ENCODE measurements at regions not wholly inside any gene's neighbourhood (a gene's known extent, or its start where the extent isn't known, plus 50 kb on each side); places are given as distances from the start of the nearest gene placed in this dataset.

DNA sequence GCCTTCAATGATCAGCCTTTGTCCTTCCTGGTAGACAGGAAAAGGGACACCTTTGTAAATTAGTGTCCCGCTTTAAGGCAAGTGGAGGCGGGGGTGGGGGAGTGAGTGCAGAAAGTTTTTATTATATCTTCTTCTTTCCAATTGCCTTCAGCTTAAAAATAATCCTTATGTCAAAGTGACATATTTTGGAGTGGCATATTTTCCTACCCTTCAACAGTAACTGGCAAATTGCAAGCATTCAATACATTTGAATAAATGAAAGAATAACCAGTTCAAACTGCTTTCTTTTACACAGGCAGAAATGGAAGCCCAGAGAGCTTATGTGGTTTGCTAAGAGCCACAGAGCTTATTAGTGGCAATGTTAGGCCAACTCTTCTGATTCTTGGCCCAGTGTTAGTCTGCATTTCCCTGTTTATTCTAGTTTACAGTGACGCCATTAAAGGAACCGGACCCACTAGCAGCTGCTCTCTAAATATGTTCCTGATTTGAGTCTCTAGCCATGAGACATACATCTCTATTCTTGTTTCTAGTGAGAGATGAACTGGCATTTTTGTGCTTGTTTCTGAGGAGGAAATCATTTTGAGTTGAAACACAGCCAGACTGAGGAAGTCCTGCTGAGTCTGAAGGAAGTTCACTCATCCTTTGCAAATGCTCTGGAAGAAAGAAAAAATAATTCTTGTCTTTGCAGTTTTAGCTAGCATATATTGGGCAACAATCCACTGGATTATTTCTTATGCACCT is 468.7 kb downstream of the NOVA1 start:
- H3K27me3 Mint-ChIP-seq, result no peaks in the 10 kb centered on the region
- no peaks in the 10 kb centered on the region for H3K27me3 ChIP-seq (replicated peaks in 1 of 2; ENCODE audit: control insufficient read depth in 2 of 2, extremely low read depth in 1 of 2, insufficient read depth in 2 of 2, low read length in 1 of 2)
- H3K4me3 Mint-ChIP-seq, result no peak overlapping the region
- ChIA-PET CTCF (no interaction called here), POLR2A (no interaction called here)
- no peaks in the 10 kb centered on the region for H3K36me3 ChIP-seq (ENCODE audit: control insufficient read depth in 2 of 2, extremely low read depth in 1 of 2, insufficient read depth in 1 of 2, low read length in 1 of 2)
- no peak overlapping the region for H3K4me3 ChIP-seq (ENCODE audit: control insufficient read depth in 1 of 2, extremely low read depth in 1 of 2, low read length in 1 of 2)
- no peaks in the 10 kb centered on the region for H3K36me3 Mint-ChIP-seq
- H3K9me3 ChIP-seq, result no peaks in the 10 kb centered on the region
- DNase-seq (no peak), ATAC-seq (replicated peaks in 1 of 4) (no peak)
- no peaks in the 10 kb centered on the region for H3K4me1 ChIP-seq (ENCODE audit: control insufficient read depth in 1 of 2, extremely low read depth in 1 of 2, insufficient read depth in 2 of 2, low read length in 2 of 2)
- WGBS (ENCODE audit: insufficient coverage), result no CpG with 5 or more reads among the region's 4 CpGs
- no peak overlapping the region for H3K27ac Mint-ChIP-seq
- no peak overlapping the region for H3K27ac ChIP-seq (ENCODE audit: low read length)
- peaks cover 25 to 31% (median 29%) of the 10 kb centered on the region in 3 donors for H3K9me3 Mint-ChIP-seq
- no peaks in the 10 kb centered on the region for H3K4me1 Mint-ChIP-seq

DNA sequence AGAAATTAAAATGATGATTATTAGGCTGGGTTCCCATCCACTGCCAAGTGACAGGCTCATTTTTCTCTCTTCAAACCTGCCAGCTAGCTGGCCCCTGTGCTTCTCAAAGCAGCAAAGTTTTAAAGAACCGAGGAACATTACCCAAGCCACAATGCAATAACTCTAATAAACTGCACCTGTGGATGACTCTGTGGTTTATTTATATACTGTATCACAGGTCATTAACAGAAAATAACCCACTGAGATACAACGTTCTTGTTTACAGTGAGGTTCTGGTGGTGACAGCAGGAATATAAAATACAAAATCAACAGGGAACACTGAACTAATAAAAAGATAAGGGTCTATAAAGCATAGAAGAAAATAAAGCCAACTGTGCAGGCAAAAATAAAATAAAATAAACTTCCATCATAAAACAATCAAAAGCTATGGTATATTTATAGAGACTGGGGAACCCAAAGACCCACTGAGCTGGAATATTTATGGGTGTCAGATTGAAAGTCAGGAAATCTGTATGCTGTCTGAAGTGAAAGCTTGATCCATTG is 472.9 kb downstream of the NOVA1 start:
- ChIA-PET POLR2A (interaction anchor here (0.6 to 1.0 kb wide), 2 partner anchors 11 to 193 kb away, joined by 4 read pairs; no protein-coding TSS in a partner anchor), CTCF (no interaction called here)
- H3K27me3 Mint-ChIP-seq, result no peaks in the 10 kb centered on the region
- Histone ChIP-seq H3K27ac (ENCODE audit: low read length) (no peak overlapping the region), H3K4me3 (ENCODE audit: control insufficient read depth in 1 of 2, extremely low read depth in 1 of 2, low read length in 1 of 2) (no peak overlapping the region), H3K9me3 (no peaks in the 10 kb centered on the region), H3K4me1 (ENCODE audit: control insufficient read depth in 1 of 2, extremely low read depth in 1 of 2, insufficient read depth in 2 of 2, low read length in 2 of 2) (no peaks in the 10 kb centered on the region), H3K36me3 (ENCODE audit: control insufficient read depth in 2 of 2, extremely low read depth in 1 of 2, insufficient read depth in 1 of 2, low read length in 1 of 2) (no peaks in the 10 kb centered on the region), H3K27me3 (replicated peaks in 1 of 2; ENCODE audit: control insufficient read depth in 2 of 2, extremely low read depth in 1 of 2, insufficient read depth in 2 of 2, low read length in 1 of 2) (no peaks in the 10 kb centered on the region)
- no peak overlapping the region for H3K4me3 Mint-ChIP-seq
- H3K36me3 Mint-ChIP-seq, result no peaks in the 10 kb centered on the region
- no CpG with 5 or more reads among the region's 2 CpGs for WGBS (ENCODE audit: insufficient coverage)
- no peak for DNase-seq
- no peak overlapping the region for H3K27ac Mint-ChIP-seq
- no peak for ATAC-seq (replicated peaks in 1 of 4)
- H3K4me1 Mint-ChIP-seq, result no peaks in the 10 kb centered on the region
- H3K9me3 Mint-ChIP-seq, result peaks cover 21 to 29% (median 24%) of the 10 kb centered on the region in 3 donors

DNA sequence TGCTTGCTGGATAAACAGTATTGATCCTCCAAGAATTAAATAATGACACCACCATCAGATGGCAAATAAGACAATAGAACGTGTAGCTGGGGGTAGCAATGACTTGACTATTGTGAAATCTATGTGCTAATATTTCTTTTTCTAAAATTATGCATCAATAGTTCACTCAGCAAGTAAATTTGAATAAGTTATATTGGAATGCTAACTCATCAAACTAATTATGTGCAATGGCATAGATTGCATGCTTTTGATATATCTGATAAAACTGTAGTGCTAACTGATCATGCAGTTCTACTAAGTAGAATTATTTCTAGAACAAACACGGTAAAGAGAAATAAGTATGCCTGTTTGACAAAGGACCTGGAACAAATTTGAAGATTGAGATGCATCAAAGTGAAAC is 474.4 kb downstream of the NOVA1 start:
- Mint-ChIP-seq H3K4me3 (no peak overlapping the region), H3K36me3 (no peaks in the 10 kb centered on the region), H3K27me3 (no peaks in the 10 kb centered on the region), H3K27ac (no peak overlapping the region), H3K9me3 (peaks cover 23 to 29% (median 28%) of the 10 kb centered on the region in 3 donors), H3K4me1 (no peaks in the 10 kb centered on the region)
- no peaks in the 10 kb centered on the region for H3K27me3 ChIP-seq (replicated peaks in 1 of 2; ENCODE audit: control insufficient read depth in 2 of 2, extremely low read depth in 1 of 2, insufficient read depth in 2 of 2, low read length in 1 of 2)
- POLR2A ChIA-PET, result no interaction called here
- no CpG with 5 or more reads among the region's 2 CpGs for WGBS (ENCODE audit: insufficient coverage)
- no peak overlapping the region for H3K4me3 ChIP-seq (ENCODE audit: control insufficient read depth in 1 of 2, extremely low read depth in 1 of 2, low read length in 1 of 2)
- ATAC-seq (replicated peaks in 1 of 4) (no peak), DNase-seq (no peak)
- H3K4me1 ChIP-seq (ENCODE audit: control insufficient read depth in 1 of 2, extremely low read depth in 1 of 2, insufficient read depth in 2 of 2, low read length in 2 of 2), result no peaks in the 10 kb centered on the region
- no peaks in the 10 kb centered on the region for H3K9me3 ChIP-seq
- H3K27ac ChIP-seq (ENCODE audit: low read length), result no peak overlapping the region
- CTCF ChIA-PET, result no interaction called here
- no peaks in the 10 kb centered on the region for H3K36me3 ChIP-seq (ENCODE audit: control insufficient read depth in 2 of 2, extremely low read depth in 1 of 2, insufficient read depth in 1 of 2, low read length in 1 of 2)

DNA sequence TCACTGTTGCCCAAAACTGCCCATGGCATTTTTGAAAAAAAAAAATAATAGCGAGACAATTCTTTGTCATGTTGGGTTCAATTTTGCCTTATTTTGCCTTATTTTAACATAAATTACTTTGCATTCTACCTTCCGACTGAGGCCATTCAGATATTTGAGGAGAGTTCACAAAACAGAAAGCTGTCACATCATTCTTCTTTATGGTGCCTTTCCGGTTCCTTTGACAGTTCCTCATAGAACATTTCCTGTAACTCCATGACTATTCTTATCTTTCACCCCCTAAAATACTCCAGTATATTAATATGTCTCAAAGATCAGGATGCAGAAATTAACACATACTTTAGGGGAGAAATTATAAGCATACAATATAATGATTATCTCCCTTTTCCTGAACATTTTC is 476.7 kb downstream of the NOVA1 start:
- Histone ChIP-seq H3K27ac (ENCODE audit: low read length) (no peak overlapping the region), H3K9me3 (no peaks in the 10 kb centered on the region), H3K4me1 (ENCODE audit: control insufficient read depth in 1 of 2, extremely low read depth in 1 of 2, insufficient read depth in 2 of 2, low read length in 2 of 2) (no peaks in the 10 kb centered on the region), H3K4me3 (ENCODE audit: control insufficient read depth in 1 of 2, extremely low read depth in 1 of 2, low read length in 1 of 2) (no peak overlapping the region), H3K36me3 (ENCODE audit: control insufficient read depth in 2 of 2, extremely low read depth in 1 of 2, insufficient read depth in 1 of 2, low read length in 1 of 2) (no peaks in the 10 kb centered on the region), H3K27me3 (replicated peaks in 1 of 2; ENCODE audit: control insufficient read depth in 2 of 2, extremely low read depth in 1 of 2, insufficient read depth in 2 of 2, low read length in 1 of 2) (no peaks in the 10 kb centered on the region)
- H3K36me3 Mint-ChIP-seq, result no peaks in the 10 kb centered on the region
- no peak overlapping the region for H3K27ac Mint-ChIP-seq
- H3K4me3 Mint-ChIP-seq, result no peak overlapping the region
- ATAC-seq (replicated peaks in 1 of 4), result no peak
- ChIA-PET POLR2A (no interaction called here), CTCF (no interaction called here)
- no peaks in the 10 kb centered on the region for H3K4me1 Mint-ChIP-seq
- peaks cover 20 to 27% (median 20%) of the 10 kb centered on the region in 3 donors for H3K9me3 Mint-ChIP-seq
- WGBS (ENCODE audit: insufficient coverage), result 17% methylated on average over 1 of the region's 3 CpGs
- H3K27me3 Mint-ChIP-seq, result no peaks in the 10 kb centered on the region
- DNase-seq, result no peak

DNA sequence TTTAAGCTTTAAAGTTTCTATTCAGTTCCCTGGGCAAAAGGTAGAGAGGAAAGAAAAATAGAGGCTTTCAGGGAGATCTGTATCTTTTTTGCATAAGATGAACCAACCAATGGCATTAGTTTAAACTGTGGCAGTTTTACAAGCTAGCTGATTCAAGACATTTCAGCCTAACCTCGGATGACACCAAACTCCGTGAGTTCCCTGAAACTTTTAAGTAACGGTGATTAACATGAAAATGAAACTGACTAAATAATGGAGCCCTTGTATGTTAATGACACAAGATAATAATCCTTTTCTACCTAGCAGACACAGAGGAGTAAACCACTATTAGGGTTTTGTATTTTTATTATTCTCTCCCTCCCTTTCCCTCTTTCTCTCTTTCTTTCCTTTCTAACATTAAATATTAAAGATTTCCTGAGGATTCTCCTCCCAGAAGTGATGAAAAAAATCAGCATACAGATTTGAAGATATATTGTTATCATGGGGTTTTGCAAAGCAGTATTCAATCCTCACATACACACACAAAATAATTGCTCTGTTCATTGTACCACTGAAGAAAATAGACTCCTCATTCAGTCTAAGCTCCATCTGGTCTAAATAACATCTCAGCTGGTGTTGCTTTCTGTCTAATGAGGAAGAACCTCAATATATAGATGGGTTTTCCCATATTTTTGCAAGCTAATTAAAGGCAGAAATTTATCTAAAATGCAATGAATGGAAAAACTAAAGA is 483.8 kb downstream of the NOVA1 start:
- Histone ChIP-seq H3K36me3 (ENCODE audit: control insufficient read depth in 2 of 2, extremely low read depth in 1 of 2, insufficient read depth in 1 of 2, low read length in 1 of 2) (no peaks in the 10 kb centered on the region), H3K27ac (ENCODE audit: low read length) (no peak overlapping the region), H3K4me1 (ENCODE audit: control insufficient read depth in 1 of 2, extremely low read depth in 1 of 2, insufficient read depth in 2 of 2, low read length in 2 of 2) (no peaks in the 10 kb centered on the region), H3K9me3 (no peaks in the 10 kb centered on the region), H3K27me3 (replicated peaks in 1 of 2; ENCODE audit: control insufficient read depth in 2 of 2, extremely low read depth in 1 of 2, insufficient read depth in 2 of 2, low read length in 1 of 2) (no peaks in the 10 kb centered on the region), H3K4me3 (ENCODE audit: control insufficient read depth in 1 of 2, extremely low read depth in 1 of 2, low read length in 1 of 2) (no peak overlapping the region)
- H3K36me3 Mint-ChIP-seq, result no peaks in the 10 kb centered on the region
- H3K4me1 Mint-ChIP-seq, result no peaks in the 10 kb centered on the region
- H3K9me3 Mint-ChIP-seq, result peaks cover 9 to 13% (median 11%) of the 10 kb centered on the region in 3 donors
- POLR2A ChIA-PET, result no interaction called here
- no peak overlapping the region for H3K4me3 Mint-ChIP-seq
- ATAC-seq (replicated peaks in 1 of 4) (no peak), DNase-seq (no peak)
- H3K27ac Mint-ChIP-seq, result no peak overlapping the region
- WGBS (ENCODE audit: insufficient coverage), result no CpG with 5 or more reads among the region's 3 CpGs
- no peaks in the 10 kb centered on the region for H3K27me3 Mint-ChIP-seq
- CTCF ChIA-PET, result no interaction called here

DNA sequence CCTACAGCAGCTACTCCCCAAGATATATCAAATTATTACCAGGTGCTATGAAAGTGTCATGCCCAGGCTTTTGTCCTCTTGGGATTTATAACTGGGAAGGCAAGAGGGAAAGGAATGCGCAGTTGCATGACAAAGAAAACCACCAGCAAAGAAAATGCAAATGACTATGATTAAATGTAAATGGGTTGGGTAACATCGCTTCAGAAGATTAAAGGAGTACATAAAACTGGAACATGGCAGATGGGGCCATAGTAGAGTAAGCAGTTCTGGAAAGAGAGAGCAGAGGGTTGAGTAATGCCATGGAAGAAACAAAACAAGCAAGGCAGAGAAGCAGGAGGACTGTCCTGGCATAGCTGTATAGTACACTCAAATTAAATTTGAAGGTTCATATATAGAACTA is 493.1 kb downstream of the NOVA1 start:
- H3K4me1 ChIP-seq (ENCODE audit: control insufficient read depth in 1 of 2, extremely low read depth in 1 of 2, insufficient read depth in 2 of 2, low read length in 2 of 2), result no peaks in the 10 kb centered on the region
- Mint-ChIP-seq H3K4me3 (no peak overlapping the region), H3K36me3 (no peaks in the 10 kb centered on the region), H3K9me3 (peaks cover 11 to 32% (median 12%) of the 10 kb centered on the region in 3 donors), H3K27me3 (no peaks in the 10 kb centered on the region), H3K4me1 (no peaks in the 10 kb centered on the region), H3K27ac (no peak overlapping the region)
- no peaks in the 10 kb centered on the region for H3K9me3 ChIP-seq
- no peak for DNase-seq
- ChIA-PET CTCF (no interaction called here), POLR2A (no interaction called here)
- H3K27me3 ChIP-seq (replicated peaks in 1 of 2; ENCODE audit: control insufficient read depth in 2 of 2, extremely low read depth in 1 of 2, insufficient read depth in 2 of 2, low read length in 1 of 2), result no peaks in the 10 kb centered on the region
- 83% methylated on average over 1 of the region's 2 CpGs for WGBS (ENCODE audit: insufficient coverage)
- H3K4me3 ChIP-seq (ENCODE audit: control insufficient read depth in 1 of 2, extremely low read depth in 1 of 2, low read length in 1 of 2), result no peak overlapping the region
- H3K36me3 ChIP-seq (ENCODE audit: control insufficient read depth in 2 of 2, extremely low read depth in 1 of 2, insufficient read depth in 1 of 2, low read length in 1 of 2), result no peaks in the 10 kb centered on the region
- ATAC-seq (replicated peaks in 1 of 4), result no peak
- H3K27ac ChIP-seq (ENCODE audit: low read length), result no peak overlapping the region
